Body of pancreas (tissue), 4 donors: ENCODE measurements at regions not wholly inside any gene's neighbourhood (a gene's known extent, or its start where the extent isn't known, plus 50 kb on each side); places are given as distances from the start of the nearest gene placed in this dataset.

Experiments
- ATAC-seq: fragments of 150-250 bp; one replicate; pipeline ENCODE4 v1.9.1; 2016
- DNase-seq, 4 donors: peaks; one replicate each; pipeline ENCODE4 v3.0.0-alpha.2; 2019
- H3K27ac ChIP-seq, 4 donors: fragments of 200-600 bp; sonication (generic); 1 replicate in 3 of 4; 2 replicates in 1 of 4; pipeline versions ENCODE4 v1.5.1 to v1.6.1; 2016 to 2019; ENCODE audit warnings: mild to moderate bottlenecking in 1 of 4, mixed read lengths in 1 of 4, moderate library complexity in 1 of 4
- H3K27me3 ChIP-seq, 2 donors: fragments of 200-600 bp; sonication (generic); one replicate each; pipeline ENCODE4 v1.6.0; 2016; ENCODE audit warnings: mild to moderate bottlenecking in 1 of 2
- H3K36me3 ChIP-seq, 2 donors: fragments of 200-600 bp; sonication (generic); replicated peaks in 1 of 2; 2 replicates each; pipeline ENCODE4 v1.5.1; 2016; ENCODE audit warnings: low read depth in 2 of 2; ENCODE audit not compliant: insufficient read depth in 1 of 2
- H3K4me1 ChIP-seq: fragments of 200-600 bp; sonication (generic); one replicate; pipeline ENCODE4 v1.6.0; 2016
- H3K4me3 ChIP-seq, 2 donors: fragments of 200-600 bp; sonication (generic); 1 replicate in 1 of 2; 2 replicates in 1 of 2; pipeline ENCODE4 v1.5.1; 2016 to 2019
- H3K9me3 ChIP-seq, 3 donors: fragments of 200-600 bp; sonication (generic); 1 replicate in 2 of 3; 2 replicates in 1 of 3; pipeline ENCODE4 v1.5.1; 2016
- POLR2A ChIP-seq, 3 donors: fragments of 450-650 bp; IDR thresholded peaks; one replicate each; pipeline ENCODE4 v1.6.1; 2016; ENCODE audit warnings: antibody characterized with exemption in 3 of 3, mild to moderate bottlenecking in 2 of 3
- WGBS, 2 donors: methylation state at CpG; one replicate each; pipeline ENCODE4 v1.1.5; 2017; 5-methylcytosine and 5-hydroxymethylcytosine counted together
- intact Hi-C: fragments of 100-400 bp; cut with DNase I; formaldehyde crosslinking; loops from one replicate; pipeline ENCODE4 v1.15.1; 2023
- TF ChIP-seq, protein P1 (sequence below), 7 experiments: fragments of 450-650 bp in 4 of 7; fragments of 200-600 bp in 3 of 7; sonication (generic) in 3 of 7; IDR thresholded peaks; one replicate each; pipeline ENCODE4 v1.5.1; 2016 to 2019; ENCODE audit warnings: antibody characterized with exemption in 7 of 7

DNA sequence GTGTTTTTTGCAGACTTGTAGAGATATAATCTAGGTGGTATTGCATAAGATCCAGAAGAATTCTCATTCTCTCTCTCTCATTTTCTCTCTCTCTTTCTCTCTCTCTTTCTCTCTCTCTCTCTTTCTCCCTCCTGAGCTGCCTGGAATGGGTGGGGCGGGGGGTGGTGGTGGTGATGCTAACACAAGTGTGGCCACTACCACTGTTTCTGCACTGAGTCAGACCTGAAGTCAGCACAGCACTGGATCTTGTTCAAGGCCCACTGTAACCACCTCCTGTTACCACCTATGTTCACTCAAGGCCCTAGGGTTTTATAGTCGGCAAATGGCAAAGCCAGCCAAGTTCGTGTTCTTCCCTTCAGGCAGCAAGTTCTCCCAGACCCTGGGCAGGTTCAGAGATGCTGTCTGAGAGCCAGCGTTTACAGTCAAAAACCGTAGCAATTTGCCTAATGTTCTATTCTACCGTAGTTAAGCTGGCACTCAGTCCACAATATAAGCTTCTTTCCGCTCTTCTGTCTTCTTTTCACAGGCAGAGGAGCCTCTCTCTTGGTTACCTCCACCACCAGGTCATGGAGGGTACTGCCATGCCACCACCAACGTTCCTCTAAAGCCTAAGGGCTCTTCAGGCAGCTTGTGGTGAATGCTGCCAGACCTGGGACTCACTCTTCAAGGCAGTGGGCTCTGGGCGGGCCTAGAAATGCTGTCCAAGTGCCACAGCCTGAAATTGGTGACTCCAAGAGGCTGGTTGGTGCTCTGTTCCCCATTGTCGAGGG, 235.7 kb upstream of the PRR16 start:
- ATAC-seq (no peak), DNase-seq (no peak)
- no peaks in the 10 kb centered on the region for H3K9me3 ChIP-seq
- H3K4me1 ChIP-seq: no peaks in the 10 kb centered on the region
- intact Hi-C loops: no loop called here
- TF ChIP-seq POLR2A (IDR thresholded peaks at IDR 0.05): no peak
- TF ChIP-seq, protein P1, sequence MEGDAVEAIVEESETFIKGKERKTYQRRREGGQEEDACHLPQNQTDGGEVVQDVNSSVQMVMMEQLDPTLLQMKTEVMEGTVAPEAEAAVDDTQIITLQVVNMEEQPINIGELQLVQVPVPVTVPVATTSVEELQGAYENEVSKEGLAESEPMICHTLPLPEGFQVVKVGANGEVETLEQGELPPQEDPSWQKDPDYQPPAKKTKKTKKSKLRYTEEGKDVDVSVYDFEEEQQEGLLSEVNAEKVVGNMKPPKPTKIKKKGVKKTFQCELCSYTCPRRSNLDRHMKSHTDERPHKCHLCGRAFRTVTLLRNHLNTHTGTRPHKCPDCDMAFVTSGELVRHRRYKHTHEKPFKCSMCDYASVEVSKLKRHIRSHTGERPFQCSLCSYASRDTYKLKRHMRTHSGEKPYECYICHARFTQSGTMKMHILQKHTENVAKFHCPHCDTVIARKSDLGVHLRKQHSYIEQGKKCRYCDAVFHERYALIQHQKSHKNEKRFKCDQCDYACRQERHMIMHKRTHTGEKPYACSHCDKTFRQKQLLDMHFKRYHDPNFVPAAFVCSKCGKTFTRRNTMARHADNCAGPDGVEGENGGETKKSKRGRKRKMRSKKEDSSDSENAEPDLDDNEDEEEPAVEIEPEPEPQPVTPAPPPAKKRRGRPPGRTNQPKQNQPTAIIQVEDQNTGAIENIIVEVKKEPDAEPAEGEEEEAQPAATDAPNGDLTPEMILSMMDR (IDR thresholded peaks at IDR 0.05): no peak
- no peak overlapping the region for H3K27ac ChIP-seq
- WGBS, 2 donors: 61 to 67% methylated on average over 9 to 10 of the region's 10 CpGs
- H3K36me3 ChIP-seq: no peaks in the 10 kb centered on the region
- H3K4me3 ChIP-seq: no peak overlapping the region
- no peaks in the 10 kb centered on the region for H3K27me3 ChIP-seq

DNA sequence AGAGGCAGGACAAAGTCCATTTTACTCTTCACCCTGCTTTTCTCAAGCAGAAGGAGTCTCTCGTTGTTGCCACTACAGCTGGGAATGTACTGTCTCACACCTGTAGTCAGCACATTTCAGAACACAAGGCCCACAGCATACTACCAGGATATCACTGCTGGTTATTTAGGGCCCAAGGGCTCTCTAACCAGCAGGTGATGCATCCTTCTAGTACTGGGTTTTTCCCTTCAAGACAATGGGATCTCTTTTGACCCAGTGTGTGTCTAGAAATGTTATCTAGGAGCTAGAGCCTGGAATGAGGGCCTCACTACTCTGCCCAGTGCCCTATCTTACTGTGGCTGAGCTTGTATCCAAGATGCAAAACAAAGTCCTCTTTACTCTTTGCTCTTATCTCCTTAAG, 235.1 kb upstream of the PRR16 start:
- Histone ChIP-seq H3K27ac (no peak overlapping the region), H3K9me3 (no peaks in the 10 kb centered on the region), H3K36me3 (no peaks in the 10 kb centered on the region), H3K27me3 (no peaks in the 10 kb centered on the region), H3K4me1 (no peaks in the 10 kb centered on the region), H3K4me3 (no peak overlapping the region)
- TF ChIP-seq POLR2A (IDR thresholded peaks at IDR 0.05): no peak
- TF ChIP-seq, protein P1 (IDR thresholded peaks at IDR 0.05): no peak
- DNase-seq: no peak
- intact Hi-C loops: no loop called here
- WGBS, 2 donors: 73 to 74% methylated on average over 1 of the region's 1 CpG
- no peak for ATAC-seq

- Histone ChIP-seq H3K4me3 (no peak overlapping the region), H3K4me1 (no peaks in the 10 kb centered on the region), H3K9me3 (no peaks in the 10 kb centered on the region), H3K36me3 (no peaks in the 10 kb centered on the region), H3K27me3 (no peaks in the 10 kb centered on the region), H3K27ac (no peak overlapping the region)
- TF ChIP-seq, protein P1 (IDR thresholded peaks at IDR 0.05): no peak
- no peak for TF ChIP-seq POLR2A (IDR thresholded peaks at IDR 0.05)
- intact Hi-C loops: no loop called here
- 100% methylated on average over 1 of the region's 1 CpG for WGBS, 2 donors
- no peak for ATAC-seq
- DNase-seq: no peak
Observed at GRCh38 chr5:120231563-120231962, 232.5 kb upstream of the PRR16 start.

DNA sequence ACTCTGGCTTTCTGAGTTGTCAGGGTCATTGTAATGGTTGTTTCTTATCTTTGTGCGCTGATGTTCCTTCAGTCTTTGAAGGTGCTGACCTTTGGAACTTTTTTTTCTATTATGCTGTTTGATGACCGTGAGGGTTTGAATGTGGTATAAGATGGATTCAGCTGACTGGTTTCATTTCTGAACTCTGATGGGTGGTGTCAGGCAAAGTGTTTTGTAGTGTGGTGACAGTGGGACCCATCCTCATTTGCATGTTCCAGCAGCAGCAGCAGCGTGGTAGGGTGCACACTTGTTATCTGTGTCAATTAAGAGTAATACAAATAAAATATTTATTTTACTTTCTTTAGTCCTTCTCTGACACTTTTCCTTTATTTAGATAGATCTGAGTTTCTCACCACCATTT, 227.7 kb upstream of the PRR16 start:
- TF ChIP-seq, protein P1 (IDR thresholded peaks at IDR 0.05): no peak
- TF ChIP-seq POLR2A (IDR thresholded peaks at IDR 0.05): no peak
- H3K27ac ChIP-seq: no peak overlapping the region
- 45 to 47% methylated on average over 3 of the region's 3 CpGs for WGBS, 2 donors
- H3K9me3 ChIP-seq: no peaks in the 10 kb centered on the region
- no peak overlapping the region for H3K4me3 ChIP-seq
- H3K36me3 ChIP-seq: no peaks in the 10 kb centered on the region
- intact Hi-C loops: no loop called here
- no peaks in the 10 kb centered on the region for H3K27me3 ChIP-seq
- no peak for ATAC-seq
- DNase-seq: no peak
- H3K4me1 ChIP-seq: no peaks in the 10 kb centered on the region

DNA sequence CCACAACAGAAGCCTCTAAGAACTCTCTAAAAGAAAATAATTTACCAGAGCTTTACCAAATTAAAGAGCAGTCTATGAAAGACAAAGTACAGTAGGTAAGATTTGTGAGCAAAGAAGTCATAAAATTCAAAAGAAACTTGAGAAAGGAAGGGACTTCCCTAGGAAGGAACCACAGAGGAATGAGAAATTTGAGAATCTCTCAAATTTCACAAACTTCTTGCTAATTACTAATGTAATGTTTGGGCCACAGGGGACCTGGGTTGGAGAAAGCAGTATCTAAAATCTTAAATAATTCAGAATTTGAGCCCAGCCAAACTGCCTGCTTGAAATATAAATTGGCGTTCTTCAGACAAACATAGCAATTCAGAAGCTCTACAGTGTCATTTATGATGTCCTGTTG, 225.0 kb upstream of the PRR16 start:
- Histone ChIP-seq H3K36me3 (no peaks in the 10 kb centered on the region), H3K27me3 (no peaks in the 10 kb centered on the region), H3K27ac (no peak overlapping the region), H3K9me3 (no peaks in the 10 kb centered on the region), H3K4me3 (no peak overlapping the region), H3K4me1 (no peaks in the 10 kb centered on the region)
- 74% methylated on average over 1 of the region's 1 CpG for WGBS, 2 donors
- intact Hi-C loops: no loop called here
- no peak for DNase-seq
- no peak for ATAC-seq
- no peak for TF ChIP-seq POLR2A (IDR thresholded peaks at IDR 0.05)
- TF ChIP-seq, protein P1 (IDR thresholded peaks at IDR 0.05): no peak
